Calu3 (cell line): ENCODE measurements at regions not wholly inside any gene's neighbourhood (a gene's known extent, or its start where the extent isn't known, plus 50 kb on each side); places are given as distances from the start of the nearest gene placed in this dataset.

Source experiments
- BruUV-seq: library from RNA; stranded (reverse); fragments of 400-500 nt; replicated peaks from 2 replicates; lab custom pipeline; 2021; lab: Mats Ljungman, UMichigan
- CTCF ChIA-PET: fragments of 300-600 bp; sonication (Branson Sonifier 250); formaldehyde crosslinking; loops from one replicate; lab custom pipeline; 2022; ENCODE audit warnings: antibody characterized with exemption; lab: Charles Lee
- DNase-seq: peaks from one replicate; pipeline ENCODE4 v3.0.0; 2022
- H3K27ac Mint-ChIP-seq: one replicate; pipeline ENCODE4 v1.8.0; 2022; ENCODE audit warnings: mixed read lengths; ENCODE audit not compliant: unreplicated experiment
- H3K27me3 Mint-ChIP-seq: one replicate; pipeline ENCODE4 v1.8.0; 2022; ENCODE audit warnings: mixed read lengths; ENCODE audit not compliant: unreplicated experiment
- H3K36me3 Mint-ChIP-seq: one replicate; pipeline ENCODE4 v1.8.0; 2022; ENCODE audit warnings: mild to moderate bottlenecking, moderate library complexity, mixed read lengths; ENCODE audit not compliant: insufficient read depth, unreplicated experiment
- H3K4me1 Mint-ChIP-seq: one replicate; pipeline ENCODE4 v1.8.0; 2022; ENCODE audit warnings: mild to moderate bottlenecking, low read depth, mixed read lengths; ENCODE audit not compliant: unreplicated experiment
- H3K4me3 Mint-ChIP-seq: one replicate; pipeline ENCODE4 v1.8.0; 2022; ENCODE audit warnings: mild to moderate bottlenecking, low read depth, moderate library complexity, mixed read lengths; ENCODE audit not compliant: unreplicated experiment
- H3K9me3 Mint-ChIP-seq: one replicate; pipeline ENCODE4 v1.8.0; 2022; ENCODE audit warnings: low read depth, mixed read lengths; ENCODE audit not compliant: unreplicated experiment
- CTCF ChIP-seq: fragments of 200-600 bp; IDR thresholded peaks from one replicate; pipeline ENCODE4 v1.8.0; 2022; ENCODE audit warnings: antibody characterized with exemption; ENCODE audit not compliant: unreplicated experiment
- intact Hi-C: fragments of 100-400 bp; cut with micrococcal nuclease; formaldehyde crosslinking; loops from one replicate; pipeline ENCODE4 v1.10.0; 2022; ENCODE audit not compliant: unreplicated experiment

- no peak for DNase-seq
- Mint-ChIP-seq H3K27ac (no peak overlapping the region), H3K4me3 (no peak overlapping the region), H3K27me3 (peaks cover 78% of the 10 kb centered on the region), H3K4me1 (no peaks in the 10 kb centered on the region), H3K9me3 (no peaks in the 10 kb centered on the region), H3K36me3 (no peaks in the 10 kb centered on the region)
- BruUV-seq = no TSS peak
- intact Hi-C loops = no loop called here
- CTCF ChIA-PET = no interaction called here
- TF ChIP-seq CTCF = no peak
These were observed 117.6 kb upstream of the RUNX3 start for GRCh38 chr1:25047506-25048240.

GRCh38 chr1:25046194-25046532 lies 116.1 kb upstream of the RUNX3 start:
- intact Hi-C loops = no loop called here
- H3K9me3 Mint-ChIP-seq = no peaks in the 10 kb centered on the region
- H3K4me3 Mint-ChIP-seq = no peak overlapping the region
- TF ChIP-seq CTCF = no peak
- no peaks in the 10 kb centered on the region for H3K4me1 Mint-ChIP-seq
- BruUV-seq = no TSS peak
- CTCF ChIA-PET = no interaction called here
- no peak overlapping the region for H3K27ac Mint-ChIP-seq
- H3K36me3 Mint-ChIP-seq = no peaks in the 10 kb centered on the region
- no peak for DNase-seq
- H3K27me3 Mint-ChIP-seq = peaks cover 78% of the 10 kb centered on the region

GRCh38 chr1:25045480-25046193 lies 115.6 kb upstream of the RUNX3 start:
- BruUV-seq = no TSS peak
- Mint-ChIP-seq H3K9me3 (no peaks in the 10 kb centered on the region), H3K27ac (no peak overlapping the region), H3K36me3 (no peaks in the 10 kb centered on the region), H3K27me3 (peaks cover 78% of the 10 kb centered on the region), H3K4me1 (no peaks in the 10 kb centered on the region), H3K4me3 (no peak overlapping the region)
- intact Hi-C loops = no loop called here
- CTCF ChIA-PET = no interaction called here
- no peak for TF ChIP-seq CTCF
- no peak for DNase-seq

- Mint-ChIP-seq H3K36me3 (no peaks in the 10 kb centered on the region), H3K27me3 (peaks cover 76% of the 10 kb centered on the region), H3K9me3 (no peaks in the 10 kb centered on the region), H3K4me1 (no peaks in the 10 kb centered on the region), H3K4me3 (no peak overlapping the region), H3K27ac (no peak overlapping the region)
- CTCF ChIA-PET = no interaction called here
- BruUV-seq = no TSS peak
- no peak for DNase-seq
- TF ChIP-seq CTCF = no peak
- intact Hi-C loops = no loop called here
These were observed 113.1 kb upstream of the RUNX3 start for GRCh38 chr1:25043228-25043580.
